IMR-90 (cell line): ENCODE measurements at regions not wholly inside any gene's neighbourhood (a gene's known extent, or its start where the extent isn't known, plus 50 kb on each side); places are given as distances from the start of the nearest gene placed in this dataset.
A peak's percentile ranks its signal among the peaks of the same experiment; 100 is the strongest.

Experiments used
- ATAC-seq: fragments of 200-7000 bp; cut with Tn5 transposase; 2 replicates; pipeline ENCODE4 v1.9.1; 2020; ENCODE audit warnings: low read depth, mild to moderate bottlenecking, moderate library complexity
- BruUV-seq: library from RNA; stranded (reverse); fragments of 400-500 nt; replicated peaks from 2 replicates; lab custom pipeline; 2021; lab: Mats Ljungman, UMichigan
- CTCF ChIA-PET: fragments of 300-600 bp; formaldehyde crosslinking; extraction: SDS; loops from one replicate; lab custom pipeline; 2021; ENCODE audit warnings: antibody characterized with exemption; lab: Yijun Ruan, JAX
- POLR2A ChIA-PET: fragments of 300-600 bp; sonication (Branson Sonifier 250); formaldehyde crosslinking; loops from one replicate; lab custom pipeline; 2022; ENCODE audit warnings: antibody characterized with exemption; ENCODE audit not compliant: unreplicated experiment; lab: Charles Lee
- DNase-seq: peaks from one replicate; pipeline ENCODE4 v3.0.0; 2013
- H2AFZ ChIP-seq: replicated peaks from 2 replicates; pipeline ENCODE3; 2013; ENCODE audit warnings: low read length, mild to moderate bottlenecking; ENCODE audit not compliant: poor library complexity
- H2AK5ac ChIP-seq: 2 replicates; pipeline ENCODE4 v1.6.1; 2013; ENCODE audit warnings: low read depth, low read length, inconsistent platforms
- H2AK9ac ChIP-seq: replicated peaks from 2 replicates; pipeline ENCODE3; 2013; ENCODE audit warnings: mild to moderate bottlenecking, low read depth, low read length, moderate library complexity; ENCODE audit not compliant: poor library complexity
- H2BK120ac ChIP-seq: 2 replicates; pipeline ENCODE4 v1.6.1; 2013; ENCODE audit warnings: low read depth, low read length, inconsistent platforms
- H2BK15ac ChIP-seq: 3 replicates; pipeline ENCODE4 v1.6.1; 2013; ENCODE audit warnings: low read depth, low read length, inconsistent platforms
- H2BK20ac ChIP-seq: 2 replicates; pipeline ENCODE4 v1.6.1; 2013; ENCODE audit warnings: low read depth, mild to moderate bottlenecking, inconsistent platforms, low read length, moderate library complexity
- H2BK5ac ChIP-seq: 2 replicates; pipeline ENCODE4 v1.6.1; 2013; ENCODE audit warnings: mild to moderate bottlenecking, low read depth, low read length, inconsistent platforms; ENCODE audit not compliant: poor library complexity, severe bottlenecking
- H3K14ac ChIP-seq: replicated peaks from 2 replicates; pipeline ENCODE4 v1.6.1; 2013; ENCODE audit warnings: low read depth, low read length, inconsistent platforms
- H3K18ac ChIP-seq: 2 replicates; pipeline ENCODE4 v1.6.1; 2013; ENCODE audit warnings: low read depth, low read length, control low read depth
- H3K23ac ChIP-seq: 2 replicates; pipeline ENCODE4 v1.6.1; 2013; ENCODE audit warnings: low read depth, low read length, inconsistent platforms
- H3K27ac ChIP-seq: 2 replicates; pipeline ENCODE4 v1.5.1; 2013; ENCODE audit warnings: mild to moderate bottlenecking, control low read depth, low read length; ENCODE audit not compliant: insufficient read depth
- H3K27me3 ChIP-seq: 2 replicates; pipeline ENCODE4 v1.6.1; 2013; ENCODE audit warnings: low read length; ENCODE audit not compliant: control insufficient read depth, insufficient read depth
- H3K36me3 ChIP-seq: 2 replicates; pipeline ENCODE4 v1.6.1; 2013; ENCODE audit warnings: low read length, mixed read lengths; ENCODE audit not compliant: control insufficient read depth, insufficient read depth
- H3K4ac ChIP-seq: 2 replicates; pipeline ENCODE4 v1.6.1; 2013; ENCODE audit warnings: low read depth, low read length, inconsistent platforms
- H3K4me1 ChIP-seq: 2 replicates; pipeline ENCODE4 v1.6.1; 2013; ENCODE audit warnings: low read length, mixed read lengths; ENCODE audit not compliant: control insufficient read depth, insufficient read depth
- H3K4me2 ChIP-seq: 2 replicates; pipeline ENCODE4 v1.6.1; 2013; ENCODE audit warnings: low read depth, mild to moderate bottlenecking, control low read depth, low read length, moderate library complexity
- H3K4me3 ChIP-seq: 2 replicates; pipeline ENCODE4 v1.5.1; 2013; ENCODE audit warnings: low read depth, mild to moderate bottlenecking, control low read depth, low read length, moderate library complexity; ENCODE audit not compliant: insufficient read depth
- H3K56ac ChIP-seq: 2 replicates; pipeline ENCODE4 v1.6.1; 2013; ENCODE audit warnings: low read length, inconsistent platforms; ENCODE audit not compliant: insufficient read depth; ENCODE audit errors: extremely low read depth
- H3K79me1 ChIP-seq, 2 experiments: 2 replicates each; pipeline ENCODE4 v1.6.1; 2013; ENCODE audit warnings: low read length in 2 of 2, inconsistent platforms in 1 of 2, low read depth in 1 of 2
- H3K9ac ChIP-seq: 2 replicates; pipeline ENCODE4 v1.6.1; 2013; ENCODE audit warnings: low read depth, low read length, control low read depth
- H3K9me1 ChIP-seq: 2 replicates; pipeline ENCODE4 v1.6.1; 2013; ENCODE audit warnings: low read length, inconsistent platforms; ENCODE audit not compliant: insufficient read depth
- H3K9me3 ChIP-seq: 2 replicates; pipeline ENCODE4 v1.6.1; 2013; ENCODE audit warnings: low read length; ENCODE audit not compliant: control insufficient read depth, insufficient read depth
- H4K20me1 ChIP-seq: 2 replicates; pipeline ENCODE4 v1.6.1; 2013; ENCODE audit warnings: low read length, inconsistent platforms; ENCODE audit not compliant: insufficient read depth
- H4K5ac ChIP-seq: 2 replicates; pipeline ENCODE4 v1.6.1; 2013; ENCODE audit warnings: mild to moderate bottlenecking, low read depth, low read length, control low read depth
- H4K8ac ChIP-seq, 2 experiments: 2 replicates each; pipeline ENCODE4 v1.6.1; 2013; ENCODE audit warnings: low read depth in 2 of 2, low read length in 2 of 2, control low read depth in 1 of 2, inconsistent platforms in 1 of 2
- H4K91ac ChIP-seq: 2 replicates; pipeline ENCODE4 v1.6.1; 2013; ENCODE audit warnings: low read depth, low read length, inconsistent platforms; ENCODE audit not compliant: insufficient read depth
- CHD1 ChIP-seq: IDR thresholded peaks from 2 replicates; pipeline ENCODE4 v1.6.1; 2012; ENCODE audit warnings: low read depth, low read length, improper control_type of control experiment
- NFE2L2 ChIP-seq: fragments of 150-350 bp; IDR thresholded peaks from 2 replicates; pipeline ENCODE4 v1.6.1; 2016; ENCODE audit warnings: low read depth, mild to moderate bottlenecking, low read length
- RCOR1 ChIP-seq: IDR thresholded peaks from 2 replicates; pipeline ENCODE4 v1.6.1; 2012; ENCODE audit warnings: mild to moderate bottlenecking, low read length, improper control_type of control experiment; ENCODE audit not compliant: insufficient replicate concordance
- WGBS, 2 experiments: methylation state at CpG; one replicate each; pipeline versions ENCODE4 v1.1.5 to v1.1.7; 2013; ENCODE audit warnings: missing lambda C conversion rate in 2 of 2; ENCODE audit not compliant: insufficient read length in 1 of 2; ENCODE audit errors: extremely low coverage in 2 of 2; 5-methylcytosine and 5-hydroxymethylcytosine counted together
- dilution Hi-C: fragments of 300-500 bp; cut with HindIII; formaldehyde crosslinking; loops from one replicate; pipeline ENCODE4 v1.14.3; 2018; ENCODE audit warnings: low sequenced_read_pairs; ENCODE audit not compliant: unreplicated experiment
- in situ Hi-C: fragments of 300-500 bp; cut with MboI; formaldehyde crosslinking; loops from 3 replicates; pipeline ENCODE4 v1.14.3; 2019; ENCODE audit warnings: low sequenced_read_pairs, inconsistent platforms, mixed read lengths
- intact Hi-C: fragments of 100-400 bp; cut with micrococcal nuclease; formaldehyde crosslinking; loops from 2 replicates; pipeline ENCODE4 v1.10.0; 2022
- TF ChIP-seq, protein P1 (sequence below): fragments of 150-350 bp; IDR thresholded peaks from 2 replicates; pipeline ENCODE4 v1.6.1; 2016; ENCODE audit warnings: low read depth, mild to moderate bottlenecking, low read length, moderate library complexity, borderline replicate concordance

DNA sequence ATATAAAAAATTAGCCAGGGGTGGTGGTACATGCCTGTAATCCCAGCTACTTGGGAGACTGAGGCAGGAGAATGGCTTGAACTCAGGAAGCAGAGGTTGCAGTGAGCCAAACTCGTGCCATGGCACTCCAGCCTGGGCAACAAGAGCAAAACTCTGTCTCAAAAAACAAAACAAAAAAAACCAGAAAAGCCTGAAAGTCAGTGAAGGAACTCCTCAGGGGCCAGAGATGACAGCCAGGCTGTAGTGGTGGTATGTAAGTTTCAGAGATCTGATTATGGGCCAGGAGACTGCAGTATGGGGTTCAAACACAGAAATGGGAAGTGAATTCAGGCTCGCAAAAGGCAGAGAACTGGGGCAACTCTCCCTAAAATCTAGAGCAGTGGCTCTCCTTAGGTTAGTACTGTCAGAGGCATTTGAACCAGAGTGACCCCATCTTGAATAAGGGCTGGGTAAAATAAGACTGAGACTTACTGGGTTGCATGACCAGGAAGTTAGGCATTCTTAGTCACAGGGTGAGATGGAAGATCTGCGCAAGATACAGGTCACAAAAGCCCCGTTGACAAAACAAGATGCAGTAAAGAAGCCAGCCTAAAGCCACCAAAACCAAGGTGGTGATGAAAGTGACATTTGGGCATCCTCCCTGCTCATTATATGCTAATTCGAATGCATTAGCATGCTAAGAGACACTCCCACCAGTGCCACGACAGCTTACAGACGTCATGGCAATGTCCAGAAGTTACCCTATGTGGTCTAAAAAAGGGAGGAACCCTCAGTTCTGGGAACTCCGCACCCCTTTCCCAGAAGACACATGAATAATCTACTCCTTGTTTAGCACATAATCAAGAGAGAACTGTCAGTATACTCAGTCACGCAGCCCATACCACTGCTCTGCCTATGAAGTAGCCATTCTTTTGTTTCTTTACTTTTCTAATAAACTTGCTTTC lies 120.2 kb upstream of the XYLT1 start:
- no TSS peak for BruUV-seq
- Histone ChIP-seq H2BK120ac (no peak overlapping the region), H2BK5ac (no peak overlapping the region), H3K4me1 (no peaks in the 10 kb centered on the region), H3K9me3 (no peaks in the 10 kb centered on the region), H4K20me1 (no peaks in the 10 kb centered on the region), H2AK9ac (no peak overlapping the region), H3K9me1 (no peaks in the 10 kb centered on the region), H3K14ac (no peak overlapping the region), H3K36me3 (no peaks in the 10 kb centered on the region), H3K23ac (no peak overlapping the region), H3K4ac (no peak overlapping the region), H3K9ac (no peak overlapping the region), H3K27ac (no peak overlapping the region), H2AK5ac (no peak overlapping the region), H2BK20ac (no peak overlapping the region), H2AFZ (no peak overlapping the region), H2BK15ac (no peak overlapping the region), H3K79me1 (no peaks in the 10 kb centered on the region), H3K18ac (no peak overlapping the region), H3K56ac (no peak overlapping the region), H3K27me3 (0 out of 2 replicates have a peak, but pooled peaks cover 1% of the 10 kb centered on the region), H4K91ac (no peak overlapping the region), H4K8ac (no peak overlapping the region), H4K5ac (no peak overlapping the region), H3K4me3 (no peak overlapping the region), H3K4me2 (peak overlapping the region; percentile 40; the same call in 1 of the 2 replicates)
- DNase-seq, result no peak
- no peak; the same call in 1 of the 2 replicates for ATAC-seq
- WGBS, 2 experiments, result 40% methylated on average over 1 of the region's 9 CpGs; no CpG with 5 or more reads in 1 of the 2 experiments
- TF ChIP-seq RCOR1 (no peak), CHD1 (no peak), NFE2L2 (no peak)
- TF ChIP-seq, protein P1, sequence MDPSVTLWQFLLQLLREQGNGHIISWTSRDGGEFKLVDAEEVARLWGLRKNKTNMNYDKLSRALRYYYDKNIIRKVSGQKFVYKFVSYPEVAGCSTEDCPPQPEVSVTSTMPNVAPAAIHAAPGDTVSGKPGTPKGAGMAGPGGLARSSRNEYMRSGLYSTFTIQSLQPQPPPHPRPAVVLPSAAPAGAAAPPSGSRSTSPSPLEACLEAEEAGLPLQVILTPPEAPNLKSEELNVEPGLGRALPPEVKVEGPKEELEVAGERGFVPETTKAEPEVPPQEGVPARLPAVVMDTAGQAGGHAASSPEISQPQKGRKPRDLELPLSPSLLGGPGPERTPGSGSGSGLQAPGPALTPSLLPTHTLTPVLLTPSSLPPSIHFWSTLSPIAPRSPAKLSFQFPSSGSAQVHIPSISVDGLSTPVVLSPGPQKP, result no peak
- in situ Hi-C loops, result no loop called here
- ChIA-PET CTCF (interaction anchor here (1.4 kb wide), 1 partner anchor 12 kb away, joined by 3 read pairs; no protein-coding TSS in a partner anchor), POLR2A (no interaction called here)
- intact Hi-C loops, result no loop called here
- dilution Hi-C loops, result no loop called here
